ENCODE measurements at regions not wholly inside any gene's neighbourhood (a gene's known extent, or its start where the extent isn't known, plus 50 kb on each side); places are given as distances from the start of the nearest gene placed in this dataset.

DNA sequence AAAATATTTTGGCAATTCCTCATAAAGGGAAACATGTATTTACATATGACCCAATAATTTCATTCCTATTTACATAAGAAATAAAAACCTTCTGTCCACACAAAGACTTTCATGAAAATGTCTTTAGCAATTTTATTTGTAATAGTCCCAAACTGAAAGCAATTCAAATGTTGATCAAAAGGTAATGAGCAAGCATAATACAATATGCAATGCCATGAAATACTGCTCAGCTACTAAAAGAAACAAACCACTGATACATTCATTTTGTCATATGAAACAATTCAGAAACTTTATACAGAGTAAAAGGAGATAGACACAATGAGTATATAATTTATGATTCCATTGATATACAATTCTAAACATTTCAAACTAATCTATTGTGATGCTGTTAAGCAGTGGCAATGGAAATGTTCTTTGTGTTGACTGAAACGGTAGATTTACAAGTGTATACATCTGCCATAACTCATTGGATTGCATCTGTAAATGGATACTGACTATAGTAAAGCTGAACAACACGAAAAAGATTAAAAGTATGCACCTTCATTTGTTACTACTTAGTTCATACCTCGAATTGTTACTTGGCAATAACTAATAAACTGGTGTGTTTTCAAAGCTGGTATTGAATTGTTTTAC, 335.6 kb downstream of the GASK1B start:
- no peak for DNase-seq
- no peak for TF ChIP-seq CTCF (IDR thresholded peaks at IDR 0.05)
- H3K27me3 ChIP-seq: no peaks in the 10 kb centered on the region
- H3K4me3 ChIP-seq: no peak overlapping the region
- H3K4me1 ChIP-seq: peaks cover 0 to 26% (median 7%) of the 10 kb centered on the region in 4 donors
- no peak overlapping the region for H3K27ac ChIP-seq
- intact Hi-C loops (cut with DNase I; ENCODE audit: low total_unique reads): no loop called here
- H3K9me3 ChIP-seq: no peaks in the 10 kb centered on the region
- H3K36me3 ChIP-seq: no peaks in the 10 kb centered on the region

DNA sequence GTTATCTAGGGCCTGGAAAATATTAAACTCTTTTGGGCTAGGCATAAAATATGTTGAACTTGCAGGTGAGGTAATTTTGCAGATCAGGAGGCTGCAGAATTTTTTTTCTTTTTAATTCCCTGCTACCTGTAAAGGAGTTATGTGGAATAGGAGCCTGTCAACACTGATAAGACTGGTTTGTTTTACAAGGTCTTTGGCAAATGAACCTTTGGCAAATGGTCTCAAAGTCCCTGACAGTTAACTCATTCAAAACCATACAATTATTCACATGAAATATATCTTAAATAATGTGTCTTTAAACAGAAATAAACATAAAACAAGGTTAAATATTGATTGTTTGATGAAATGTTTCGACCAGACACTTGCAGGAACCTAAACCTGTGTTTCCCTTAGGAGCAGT, 340.2 kb downstream of the GASK1B start:
- H3K36me3 ChIP-seq: no peaks in the 10 kb centered on the region
- H3K27me3 ChIP-seq: no peaks in the 10 kb centered on the region
- no peak for DNase-seq
- peaks cover 0 to 12% (median 3%) of the 10 kb centered on the region in 4 donors for H3K4me1 ChIP-seq
- no peak for TF ChIP-seq CTCF (IDR thresholded peaks at IDR 0.05)
- no peak overlapping the region for H3K4me3 ChIP-seq
- H3K27ac ChIP-seq: no peak overlapping the region
- intact Hi-C loops (cut with DNase I; ENCODE audit: low total_unique reads): no loop called here
- H3K9me3 ChIP-seq: no peaks in the 10 kb centered on the region

GRCh38 chr4:157824021-157824420, 348.8 kb downstream of the GASK1B start:
- Histone ChIP-seq H3K36me3 (no peaks in the 10 kb centered on the region), H3K27me3 (no peaks in the 10 kb centered on the region), H3K4me3 (no peak overlapping the region), H3K27ac (no peak overlapping the region), H3K9me3 (no peaks in the 10 kb centered on the region), H3K4me1 (no peaks in the 10 kb centered on the region)
- intact Hi-C loops (cut with DNase I; ENCODE audit: low total_unique reads): no loop called here
- no peak for TF ChIP-seq CTCF (IDR thresholded peaks at IDR 0.05)
- no peak for DNase-seq

- DNase-seq: no peak
- Histone ChIP-seq H3K36me3 (no peaks in the 10 kb centered on the region), H3K27me3 (no peaks in the 10 kb centered on the region), H3K27ac (no peak overlapping the region), H3K4me1 (no peaks in the 10 kb centered on the region), H3K4me3 (no peak overlapping the region), H3K9me3 (no peaks in the 10 kb centered on the region)
- intact Hi-C loops (cut with DNase I; ENCODE audit: low total_unique reads): no loop called here
- no peak for TF ChIP-seq CTCF (IDR thresholded peaks at IDR 0.05)
Observed at GRCh38 chr4:157821814-157822213, 351.0 kb downstream of the GASK1B start.

- Histone ChIP-seq H3K4me3 (no peak overlapping the region), H3K27ac (no peak overlapping the region), H3K36me3 (no peaks in the 10 kb centered on the region), H3K27me3 (no peaks in the 10 kb centered on the region), H3K4me1 (no peaks in the 10 kb centered on the region), H3K9me3 (no peaks in the 10 kb centered on the region)
- TF ChIP-seq CTCF (IDR thresholded peaks at IDR 0.05): no peak
- intact Hi-C loops (cut with DNase I; ENCODE audit: low total_unique reads): no loop called here
- DNase-seq: no peak
Observed at GRCh38 chr4:157819693-157820464, 352.9 kb downstream of the GASK1B start.

All from tibial artery (tissue), 4 donors.